ENCODE measurements at regions not wholly inside any gene's neighbourhood (a gene's known extent, or its start where the extent isn't known, plus 50 kb on each side); places are given as distances from the start of the nearest gene placed in this dataset.

DNA sequence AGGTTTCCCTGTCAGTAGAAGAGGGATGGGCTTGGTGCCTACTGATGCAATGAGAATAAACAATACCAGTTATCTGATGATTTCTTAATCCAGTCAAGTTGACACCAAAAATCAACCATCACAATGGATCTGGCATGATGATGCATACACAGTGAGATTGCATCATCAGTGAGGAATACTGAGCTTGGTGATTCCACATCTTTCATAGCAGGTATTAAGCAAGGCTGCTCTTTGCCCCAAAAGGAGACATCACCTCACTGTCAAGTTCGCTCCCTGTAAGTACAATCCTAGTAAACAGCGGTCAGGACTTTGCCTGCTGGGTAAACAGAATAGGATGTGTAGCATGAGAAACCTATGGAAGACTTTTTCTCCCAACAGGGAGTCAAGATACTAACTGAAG lies 282.7 kb upstream of the CDH2 start:
- TF ChIP-seq POLR2A (IDR thresholded peaks at IDR 0.05), result no peak
- TF ChIP-seq, protein P1, sequence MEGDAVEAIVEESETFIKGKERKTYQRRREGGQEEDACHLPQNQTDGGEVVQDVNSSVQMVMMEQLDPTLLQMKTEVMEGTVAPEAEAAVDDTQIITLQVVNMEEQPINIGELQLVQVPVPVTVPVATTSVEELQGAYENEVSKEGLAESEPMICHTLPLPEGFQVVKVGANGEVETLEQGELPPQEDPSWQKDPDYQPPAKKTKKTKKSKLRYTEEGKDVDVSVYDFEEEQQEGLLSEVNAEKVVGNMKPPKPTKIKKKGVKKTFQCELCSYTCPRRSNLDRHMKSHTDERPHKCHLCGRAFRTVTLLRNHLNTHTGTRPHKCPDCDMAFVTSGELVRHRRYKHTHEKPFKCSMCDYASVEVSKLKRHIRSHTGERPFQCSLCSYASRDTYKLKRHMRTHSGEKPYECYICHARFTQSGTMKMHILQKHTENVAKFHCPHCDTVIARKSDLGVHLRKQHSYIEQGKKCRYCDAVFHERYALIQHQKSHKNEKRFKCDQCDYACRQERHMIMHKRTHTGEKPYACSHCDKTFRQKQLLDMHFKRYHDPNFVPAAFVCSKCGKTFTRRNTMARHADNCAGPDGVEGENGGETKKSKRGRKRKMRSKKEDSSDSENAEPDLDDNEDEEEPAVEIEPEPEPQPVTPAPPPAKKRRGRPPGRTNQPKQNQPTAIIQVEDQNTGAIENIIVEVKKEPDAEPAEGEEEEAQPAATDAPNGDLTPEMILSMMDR (IDR thresholded peaks at IDR 0.05), result no peak
- no peak for TF ChIP-seq POLR2AphosphoS5 (IDR thresholded peaks at IDR 0.05)
- TF ChIP-seq EP300 (IDR thresholded peaks at IDR 0.05), result no peak
